GM10248 (cell line): ENCODE measurements at regions not wholly inside any gene's neighbourhood (a gene's known extent, or its start where the extent isn't known, plus 50 kb on each side); places are given as distances from the start of the nearest gene placed in this dataset.

Experiments
- CTCF ChIA-PET: fragments of 300-600 bp; sonication (Branson Sonifier 250); formaldehyde crosslinking; extraction: SDS; loops from one replicate; lab custom pipeline; 2021; ENCODE audit warnings: antibody characterized with exemption; lab: Yijun Ruan, JAX
- POLR2A ChIA-PET: fragments of 350-650 bp; sonication (Branson Sonifier 250); formaldehyde crosslinking; extraction: SDS; loops from one replicate; lab custom pipeline; 2020; ENCODE audit warnings: antibody characterized with exemption; lab: Yijun Ruan, JAX
- DNase-seq: peaks from one replicate; pipeline ENCODE4 v3.0.0; 2012; ENCODE audit errors: extremely low spot score
- CTCF ChIP-seq: IDR thresholded peaks from 2 replicates; pipeline ENCODE4 v1.5.1; 2012; ENCODE audit warnings: mild to moderate bottlenecking, low read depth; ENCODE audit errors: extremely low read depth, missing control alignments, control extremely low read depth

DNA sequence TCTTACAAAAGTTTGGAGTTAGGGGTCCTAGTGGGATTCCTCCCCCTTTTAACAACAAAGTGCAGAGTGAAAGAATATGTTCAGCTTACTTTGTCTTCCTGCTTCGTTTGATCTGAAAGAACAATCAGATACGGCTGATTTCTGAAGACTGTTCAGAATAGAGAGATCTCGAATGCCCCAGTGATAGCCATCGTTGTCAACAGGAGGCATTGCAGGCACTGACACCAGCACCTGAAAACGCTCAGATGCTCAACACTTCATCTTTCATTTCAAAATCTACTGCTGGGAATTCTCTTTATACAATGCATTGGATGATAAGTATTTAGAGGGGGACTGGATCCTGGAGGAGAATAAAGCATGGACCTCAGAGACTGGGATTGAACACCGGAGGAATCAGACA is 186.3 kb upstream of the TENM3 start:
- no peak for DNase-seq
- ChIA-PET CTCF (interaction anchor here (1.1 kb wide), 1 partner anchor 15 kb away, joined by 3 read pairs; no protein-coding TSS in a partner anchor), POLR2A (no interaction called here)
- no peak for TF ChIP-seq CTCF

- POLR2A ChIA-PET = no interaction called here
These were observed 180.7 kb upstream of the TENM3 start for GRCh38 chr4:182062458-182062857.

GRCh38 chr4:182062936-182063335 is 180.3 kb upstream of the TENM3 start:
- CTCF ChIA-PET = no interaction called here
- POLR2A ChIA-PET = no interaction called here

More at GRCh38 chr4:182062458-182062857, 180.7 kb upstream of the TENM3 start:
- CTCF ChIA-PET = no interaction called here
- DNase-seq = no peak
- no peak for TF ChIP-seq CTCF

GRCh38 chr4:182063651-182064050 is 179.6 kb upstream of the TENM3 start:
- no peak for DNase-seq
- ChIA-PET CTCF (no interaction called here), POLR2A (no interaction called here)
- no peak for TF ChIP-seq CTCF

More at GRCh38 chr4:182062936-182063335, 180.3 kb upstream of the TENM3 start:
- DNase-seq = no peak
- no peak for TF ChIP-seq CTCF

- ChIA-PET CTCF (no interaction called here), POLR2A (no interaction called here)
- TF ChIP-seq CTCF = no peak
- no peak for DNase-seq
These were observed 177.9 kb upstream of the TENM3 start for GRCh38 chr4:182065255-182065654.

GRCh38 chr4:182066037-182066436 is 177.2 kb upstream of the TENM3 start:
- no peak for DNase-seq
- TF ChIP-seq CTCF = no peak
- ChIA-PET POLR2A (no interaction called here), CTCF (no interaction called here)
